GM23338 (cell line): ENCODE measurements at regions not wholly inside any gene's neighbourhood (a gene's known extent, or its start where the extent isn't known, plus 50 kb on each side); places are given as distances from the start of the nearest gene placed in this dataset.
"Not testable (repeated sequence)": the region's sequence is repeated elsewhere in the genome, so short reads cannot be mapped to it uniquely, and the experiment has no call there.

Experiments used
- ATAC-seq: fragments of 200-7000 bp; cut with Tn5 transposase; 3 replicates; pipeline ENCODE4 v1.9.1; 2020
- DNase-seq: peaks from one replicate; pipeline ENCODE4 v3.0.0-alpha.2; 2015; ENCODE audit warnings: low spot score
- H2AFZ ChIP-seq: fragments of 200-600 bp; sonication (generic); 2 replicates; pipeline ENCODE4 v1.8.0; 2016; ENCODE audit warnings: antibody characterized with exemption, mild to moderate bottlenecking, moderate library complexity
- H3F3A ChIP-seq: fragments of 200-600 bp; sonication (generic); replicated peaks from 2 replicates; pipeline ENCODE4 v1.8.0; 2017; ENCODE audit warnings: antibody characterized with exemption, mixed run types, low read depth
- H3K27ac ChIP-seq: fragments of 200-600 bp; sonication (generic); 2 replicates; pipeline ENCODE4 v1.6.1; 2016; ENCODE audit warnings: low read depth
- H3K27me3 ChIP-seq: fragments of 200-600 bp; sonication (generic); 2 replicates; pipeline ENCODE4 v1.8.0; 2016; ENCODE audit warnings: mild to moderate bottlenecking, mixed run types, moderate library complexity; ENCODE audit not compliant: insufficient read depth
- H3K36me3 ChIP-seq: fragments of 200-600 bp; sonication (generic); 2 replicates; pipeline ENCODE4 v1.8.0; 2016; ENCODE audit warnings: mild to moderate bottlenecking; ENCODE audit not compliant: insufficient read depth
- H3K4me1 ChIP-seq: fragments of 200-600 bp; sonication (generic); 2 replicates; pipeline ENCODE4 v1.8.0; 2016; ENCODE audit warnings: mild to moderate bottlenecking, moderate library complexity; ENCODE audit not compliant: insufficient read depth
- H3K4me2 ChIP-seq: fragments of 200-600 bp; sonication (generic); 2 replicates; pipeline ENCODE4 v1.7.1; 2017; ENCODE audit warnings: mixed run types
- H3K4me3 ChIP-seq: fragments of 200-600 bp; sonication (generic); 2 replicates; pipeline ENCODE4 v1.6.1; 2016; ENCODE audit warnings: mixed run types
- H3K79me2 ChIP-seq: fragments of 200-600 bp; sonication (generic); replicated peaks from 2 replicates; pipeline ENCODE4 v1.8.0; 2017; ENCODE audit warnings: mild to moderate bottlenecking; ENCODE audit not compliant: insufficient read depth
- H3K9me2 ChIP-seq: fragments of 200-600 bp; sonication (generic); 2 replicates; pipeline ENCODE4 v1.8.0; 2017; ENCODE audit not compliant: insufficient read depth
- H4K20me1 ChIP-seq: fragments of 200-600 bp; sonication (generic); replicated peaks from 2 replicates; pipeline ENCODE4 v1.8.0; 2017; ENCODE audit warnings: mild to moderate bottlenecking; ENCODE audit not compliant: insufficient read depth
- H3K27ac Mint-ChIP-seq: 2 replicates; pipeline ENCODE4 v1.8.0; 2020; ENCODE audit warnings: inconsistent platforms, mild to moderate bottlenecking, moderate library complexity, mixed read lengths
- H3K27me3 Mint-ChIP-seq: 3 replicates; pipeline ENCODE4 v1.8.0; 2022; ENCODE audit warnings: low read depth, mild to moderate bottlenecking, moderate library complexity, mixed read lengths, inconsistent platforms; ENCODE audit not compliant: insufficient read depth, poor library complexity
- H3K36me3 Mint-ChIP-seq: 3 replicates; pipeline ENCODE4 v1.8.0; 2021; ENCODE audit warnings: low read depth, mild to moderate bottlenecking, inconsistent platforms, moderate library complexity, mixed read lengths
- H3K4me1 Mint-ChIP-seq: 3 replicates; pipeline ENCODE4 v1.8.0; 2020; ENCODE audit warnings: mild to moderate bottlenecking, inconsistent platforms, mixed read lengths
- H3K4me3 Mint-ChIP-seq: 3 replicates; pipeline ENCODE4 v1.8.0; 2021; ENCODE audit warnings: moderate library complexity, mild to moderate bottlenecking, inconsistent platforms, mixed read lengths
- H3K9me3 Mint-ChIP-seq: 3 replicates; pipeline ENCODE4 v1.8.0; 2020; ENCODE audit warnings: moderate library complexity, mild to moderate bottlenecking, inconsistent platforms, mixed read lengths
- CREB1 ChIP-seq: fragments of 250-450 bp; sonication (Bioruptor Pico); IDR thresholded peaks from 2 replicates; pipeline ENCODE4 v1.5.0; 2020; ENCODE audit warnings: low read depth, mild to moderate bottlenecking, moderate library complexity
- ETS1 ChIP-seq: IDR thresholded peaks from 2 replicates; pipeline ENCODE4 v1.6.1; 2016; ENCODE audit warnings: antibody characterized with exemption
- EZH2phosphoT487 ChIP-seq: fragments of 200-600 bp; sonication (generic); IDR thresholded peaks from one replicate; pipeline ENCODE4 v1.8.1; 2018; ENCODE audit warnings: antibody characterized with exemption; ENCODE audit not compliant: unreplicated experiment
- JUNB ChIP-seq: IDR thresholded peaks from one replicate; pipeline ENCODE4 v1.6.1; 2016; ENCODE audit warnings: antibody characterized with exemption; ENCODE audit not compliant: unreplicated experiment
- REST ChIP-seq: IDR thresholded peaks from one replicate; pipeline ENCODE4 v1.6.1; 2018; ENCODE audit warnings: antibody characterized with exemption; ENCODE audit not compliant: unreplicated experiment
- STAT1 ChIP-seq: IDR thresholded peaks from one replicate; pipeline ENCODE4 v1.6.1; 2016; ENCODE audit warnings: antibody characterized with exemption; ENCODE audit not compliant: unreplicated experiment
- ZNF331 ChIP-seq: fragments of 250-450 bp; sonication (Bioruptor Pico); IDR thresholded peaks from 2 replicates; pipeline ENCODE4 v1.5.0; 2020; ENCODE audit warnings: low read depth, mild to moderate bottlenecking, moderate library complexity
- ZNF462 ChIP-seq: fragments of 250-450 bp; sonication (Bioruptor Pico); IDR thresholded peaks from 2 replicates; pipeline ENCODE4 v1.5.0; 2020; ENCODE audit warnings: mild to moderate bottlenecking, moderate library complexity

- no peak for TF ChIP-seq ZNF462 (CRISPR knock-in tag)
- TF ChIP-seq REST: no peak
- TF ChIP-seq ZNF331 (CRISPR knock-in tag): no peak
- TF ChIP-seq ETS1: no peak
- no peak for TF ChIP-seq JUNB
- no peak for TF ChIP-seq CREB1 (CRISPR knock-in tag)
- no peak for TF ChIP-seq EZH2phosphoT487
- no peak for TF ChIP-seq STAT1
Observed at GRCh38 chr21:14012409-14012808, 198.3 kb downstream of the LIPI start (continued).

GRCh38 chr21:14011751-14012150, 199.0 kb downstream of the LIPI start:
- H3K4me1 ChIP-seq, H3K4me1 Mint-ChIP-seq, H3K79me2 ChIP-seq, H4K20me1 ChIP-seq, H3K4me2 ChIP-seq, H3F3A ChIP-seq, H3K27ac Mint-ChIP-seq, H3K4me3 ChIP-seq, H3K27me3 ChIP-seq, DNase-seq, H3K36me3 ChIP-seq, H3K27ac ChIP-seq, H3K9me3 Mint-ChIP-seq, H2AFZ ChIP-seq, H3K36me3 Mint-ChIP-seq, H3K4me3 Mint-ChIP-seq, H3K9me2 ChIP-seq, H3K27me3 Mint-ChIP-seq: not testable (repeated sequence)
- peak; percentile 10 for ATAC-seq

- H3K79me2 ChIP-seq, H3K27me3 ChIP-seq, H3K36me3 ChIP-seq, H4K20me1 ChIP-seq, H3K4me3 Mint-ChIP-seq, H3K36me3 Mint-ChIP-seq, H3K9me2 ChIP-seq, H2AFZ ChIP-seq, H3K27ac ChIP-seq, H3F3A ChIP-seq, H3K9me3 Mint-ChIP-seq, H3K4me1 ChIP-seq, H3K4me2 ChIP-seq, H3K4me3 ChIP-seq, H3K27me3 Mint-ChIP-seq, H3K27ac Mint-ChIP-seq, H3K4me1 Mint-ChIP-seq: not testable (repeated sequence)
- ATAC-seq (peak; percentile 71), DNase-seq (peak; percentile 22)
Observed at GRCh38 chr21:14011149-14011548, 199.6 kb downstream of the LIPI start.
